Stimulated activated naive B cell treated with anti-CD40 and anti-IgM and Interleukin-4, amounts not matched to agents 10 μg/mL and 1 μg/mL and 100 μg/mL, for 72 hours (primary cell): ENCODE measurements at regions not wholly inside any gene's neighbourhood (a gene's known extent, or its start where the extent isn't known, plus 50 kb on each side); places are given as distances from the start of the nearest gene placed in this dataset.
"Not testable (repeated sequence)": the region's sequence is repeated elsewhere in the genome, so short reads cannot be mapped to it uniquely, and the experiment has no call there.

Source experiments
- ATAC-seq, 2 donors: fragments of 150-1000 bp; cut with Tn5 transposase; replicated peaks; 2 replicates each; pipeline ENCODE4 v1.10.0; 2021; ENCODE audit warnings: moderate library complexity in 1 of 2
- DNase-seq: peaks from one replicate; pipeline ENCODE4 v3.0.0; 2021
- H3K27ac Mint-ChIP-seq: one replicate; pipeline ENCODE4 v1.8.0; 2022; ENCODE audit warnings: mild to moderate bottlenecking, mixed read lengths
- H3K27me3 Mint-ChIP-seq, 2 donors: one replicate each; pipeline ENCODE4 v1.8.0; 2022; ENCODE audit warnings: mixed read lengths in 2 of 2
- H3K36me3 Mint-ChIP-seq, 2 donors: one replicate each; pipeline ENCODE4 v1.8.0; 2022; ENCODE audit warnings: mixed read lengths in 2 of 2, mild to moderate bottlenecking in 1 of 2
- H3K4me1 Mint-ChIP-seq, 2 donors: one replicate each; pipeline ENCODE4 v1.8.0; 2022; ENCODE audit warnings: mixed read lengths in 2 of 2, mild to moderate bottlenecking in 1 of 2
- H3K4me3 Mint-ChIP-seq, 2 donors: one replicate each; pipeline ENCODE4 v1.8.0; 2022; ENCODE audit warnings: mild to moderate bottlenecking in 2 of 2, mixed read lengths in 2 of 2, moderate library complexity in 1 of 2
- H3K9me3 Mint-ChIP-seq, 2 donors: one replicate each; pipeline ENCODE4 v1.8.0; 2022; ENCODE audit warnings: mixed read lengths in 2 of 2, mild to moderate bottlenecking in 1 of 2

DNA sequence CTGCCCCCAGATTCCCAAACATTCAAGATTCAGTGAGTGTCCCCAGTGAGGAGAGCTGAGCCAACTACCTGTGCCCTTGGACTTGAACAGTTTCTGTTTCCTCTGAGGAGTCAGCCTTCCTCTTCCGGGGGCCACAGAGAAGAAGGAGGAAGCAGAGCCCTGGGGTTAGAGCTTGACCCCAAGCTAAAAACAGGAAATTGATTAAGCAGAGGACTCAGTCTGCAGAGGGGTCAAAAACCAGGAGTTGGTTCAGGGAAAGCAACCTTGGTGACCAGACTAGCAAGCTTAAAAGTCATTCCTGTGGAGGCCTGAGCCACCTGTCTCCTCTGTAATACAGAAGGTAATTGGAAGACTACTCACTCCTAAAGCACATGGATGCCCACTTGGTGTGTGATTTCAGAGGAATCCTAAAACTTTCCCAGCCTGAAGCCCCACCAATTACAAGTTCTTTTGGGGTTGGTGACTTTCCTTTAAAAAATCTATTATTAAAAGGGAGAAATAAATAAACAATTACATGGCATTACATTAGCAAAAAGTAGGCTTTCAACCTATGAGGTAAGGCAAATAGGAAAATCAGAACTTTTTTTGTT lies 64.2 kb upstream of the SELENOP start:
- peaks cover 8 to 12% of the 10 kb centered on the region in 2 donors for H3K27me3 Mint-ChIP-seq
- H3K36me3 Mint-ChIP-seq: no peaks in the 10 kb centered on the region
- ATAC-seq (no peak), DNase-seq (no peak)
- no peaks in the 10 kb centered on the region for H3K9me3 Mint-ChIP-seq
- H3K27ac Mint-ChIP-seq: no peak overlapping the region
- no peak overlapping the region for H3K4me3 Mint-ChIP-seq
- peaks cover 2 to 6% of the 10 kb centered on the region in 2 donors for H3K4me1 Mint-ChIP-seq

GRCh38 chr5:42875211-42875610 lies 63.5 kb upstream of the SELENOP start:
- Mint-ChIP-seq H3K36me3 (no peaks in the 10 kb centered on the region), H3K27ac (no peak overlapping the region), H3K4me3 (no peak overlapping the region), H3K9me3 (no peaks in the 10 kb centered on the region), H3K27me3 (peaks cover 14 to 17% of the 10 kb centered on the region in 2 donors), H3K4me1 (peaks cover 2 to 6% of the 10 kb centered on the region in 2 donors)
- ATAC-seq: no peak
- no peak for DNase-seq

DNA sequence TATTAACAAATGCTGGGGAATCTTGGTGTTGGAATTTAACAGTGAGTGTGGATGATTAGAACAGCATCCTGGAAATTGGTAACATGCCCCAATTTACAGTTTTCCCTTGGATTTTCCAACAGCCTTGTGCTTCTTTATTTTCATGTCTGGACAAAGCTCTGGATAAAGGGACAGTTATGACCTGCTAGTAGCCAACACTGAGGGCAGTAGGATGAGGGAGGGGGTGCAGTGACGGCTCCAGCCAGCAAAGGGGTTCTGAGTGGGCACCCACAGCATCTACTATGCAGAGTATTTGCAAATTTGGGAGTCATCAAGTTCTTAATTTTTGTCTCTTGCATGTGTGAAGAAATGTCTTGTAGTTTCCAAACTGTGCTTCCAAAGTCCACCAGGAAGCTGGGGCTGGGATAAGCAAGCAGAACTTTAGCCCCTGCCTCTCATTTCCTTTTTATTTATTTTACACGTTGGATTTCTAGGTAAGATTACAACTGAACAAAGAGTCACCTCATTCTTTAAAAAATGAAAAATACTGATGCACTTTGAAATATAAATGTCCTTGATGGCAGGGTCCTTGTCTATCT lies 63.0 kb upstream of the SELENOP start:
- Mint-ChIP-seq H3K27me3 (peaks cover 18 to 22% of the 10 kb centered on the region in 2 donors), H3K9me3 (peaks cover 0 to under 1% of the 10 kb centered on the region in 2 donors), H3K4me1 (peaks cover 2 to 6% of the 10 kb centered on the region in 2 donors), H3K4me3 (no peak overlapping the region), H3K36me3 (no peaks in the 10 kb centered on the region), H3K27ac (no peak overlapping the region)
- no peak for ATAC-seq
- DNase-seq: no peak

DNA sequence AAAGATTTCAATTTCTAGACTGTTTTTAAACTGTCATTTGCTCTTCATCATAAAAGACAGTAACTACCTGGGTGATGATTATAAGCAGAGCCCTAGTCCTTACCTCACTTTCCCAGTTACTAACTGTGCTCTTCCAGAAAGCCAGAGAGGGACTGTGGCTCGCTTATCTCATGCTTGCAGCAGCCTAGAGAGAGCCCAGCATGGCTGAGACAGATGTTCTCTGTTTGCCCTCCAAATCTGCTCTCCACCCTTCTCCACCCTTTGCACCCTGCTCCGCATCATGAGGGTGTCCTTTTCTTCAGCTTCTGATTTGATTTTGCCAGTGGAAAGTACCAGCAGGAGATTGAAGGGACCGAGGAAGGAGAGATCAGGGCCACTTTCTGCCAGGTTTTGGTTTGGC lies 61.2 kb upstream of the SELENOP start:
- H3K27ac Mint-ChIP-seq: no peak overlapping the region
- H3K27me3 Mint-ChIP-seq: peaks cover 22 to 29% of the 10 kb centered on the region in 2 donors
- DNase-seq: no peak
- H3K36me3 Mint-ChIP-seq: no peaks in the 10 kb centered on the region
- peaks cover 2 to 6% of the 10 kb centered on the region in 2 donors for H3K4me1 Mint-ChIP-seq
- peaks cover 0 to 8% of the 10 kb centered on the region in 2 donors for H3K9me3 Mint-ChIP-seq
- no peak for ATAC-seq
- H3K4me3 Mint-ChIP-seq: no peak overlapping the region

GRCh38 chr5:42870882-42871418 lies 59.3 kb upstream of the SELENOP start:
- Mint-ChIP-seq H3K36me3 (no peaks in the 10 kb centered on the region), H3K27ac (no peak overlapping the region), H3K9me3 (peaks cover 4 to 8% of the 10 kb centered on the region in 2 donors), H3K4me3 (no peak overlapping the region), H3K4me1 (peaks cover 2 to 6% of the 10 kb centered on the region in 2 donors), H3K27me3 (peaks cover 31 to 35% of the 10 kb centered on the region in 2 donors)
- DNase-seq (no peak), ATAC-seq (no peak)

DNA sequence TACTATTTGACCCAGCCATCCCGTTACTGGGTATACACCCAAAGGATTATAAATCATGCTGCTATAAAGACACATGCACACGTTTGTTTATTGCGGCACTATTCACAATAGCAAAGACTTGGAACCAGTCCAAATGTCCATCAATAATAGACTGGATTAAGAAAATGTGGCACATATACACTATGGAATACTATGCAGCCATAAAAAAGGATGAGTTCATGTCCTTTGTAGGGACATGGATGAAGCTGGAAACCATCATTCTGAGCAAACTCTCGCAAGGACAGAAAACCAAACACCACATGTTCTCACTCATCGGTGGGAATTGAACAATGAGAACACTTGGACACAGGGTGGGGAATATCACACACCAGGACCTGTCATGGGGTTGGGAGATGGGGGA lies 56.7 kb upstream of the SELENOP start:
- DNase-seq, H3K36me3 Mint-ChIP-seq, ATAC-seq, H3K4me3 Mint-ChIP-seq, H3K4me1 Mint-ChIP-seq, H3K27ac Mint-ChIP-seq: not testable (repeated sequence)
- peaks cover 14 to 15% of the 10 kb centered on the region in 2 donors for H3K9me3 Mint-ChIP-seq
- peaks cover 47 to 51% of the 10 kb centered on the region in 2 donors for H3K27me3 Mint-ChIP-seq

DNA sequence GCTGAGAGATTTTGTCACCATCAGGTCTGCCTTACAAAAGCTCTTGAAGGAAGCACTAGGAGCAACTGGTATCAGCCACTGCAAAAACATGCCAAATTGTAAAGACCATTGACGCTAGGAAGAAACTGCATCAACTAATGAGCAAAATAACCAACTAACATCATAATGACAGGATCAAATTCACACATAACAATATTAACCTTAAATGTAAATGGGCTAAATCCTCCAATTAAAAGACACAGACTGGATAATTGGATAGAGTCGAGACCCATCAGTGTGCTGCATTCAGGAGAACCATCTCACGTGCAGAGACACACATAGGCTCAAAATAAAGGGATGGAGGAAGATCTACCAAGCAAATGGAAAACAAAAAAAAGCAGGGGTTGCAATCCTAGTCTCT lies 53.1 kb upstream of the SELENOP start:
- not testable (repeated sequence) for H3K27ac Mint-ChIP-seq, H3K4me3 Mint-ChIP-seq, DNase-seq, H3K4me1 Mint-ChIP-seq, ATAC-seq, H3K36me3 Mint-ChIP-seq
- peaks cover 18 to 19% of the 10 kb centered on the region in 2 donors for H3K9me3 Mint-ChIP-seq
- peaks cover 56 to 61% of the 10 kb centered on the region in 2 donors for H3K27me3 Mint-ChIP-seq
